GM12878 (cell line): ENCODE measurements at regions not wholly inside any gene's neighbourhood (a gene's known extent, or its start where the extent isn't known, plus 50 kb on each side); places are given as distances from the start of the nearest gene placed in this dataset.
A peak's percentile ranks its signal among the peaks of the same experiment; 100 is the strongest.

ENCODE experiments used
- ATAC-seq: fragments of 200-7000 bp; cut with Tn5 transposase; 3 replicates; pipeline ENCODE4 v1.9.1; 2020; ENCODE audit warnings: mild to moderate bottlenecking, moderate library complexity
- BruUV-seq: library from RNA; stranded (reverse); fragments of 400-500 nt; replicated peaks from 2 replicates; lab custom pipeline; 2021; lab: Mats Ljungman, UMichigan
- CTCF ChIA-PET: fragments of 300-600 bp; sonication (Branson Sonifier 250); formaldehyde crosslinking; extraction: SDS; loops from one replicate; lab custom pipeline; 2021; ENCODE audit warnings: inconsistent platforms; lab: Yijun Ruan, JAX
- POLR2A ChIA-PET: fragments of 350-600 bp; formaldehyde crosslinking; extraction: SDS; loops from one replicate; lab custom pipeline; 2021; ENCODE audit warnings: inconsistent platforms; lab: Charles Lee
- RAD21 ChIA-PET: fragments of 300-600 bp; sonication (Branson Sonifier 250); formaldehyde crosslinking; loops from one replicate; lab custom pipeline; 2023; ENCODE audit warnings: antibody characterized with exemption; ENCODE audit not compliant: unreplicated experiment; lab: Charles Lee
- SMC1A ChIA-PET: fragments of 300-600 bp; sonication (Branson Sonifier 250); formaldehyde crosslinking; loops from one replicate; lab custom pipeline; 2023; ENCODE audit not compliant: unreplicated experiment, uncharacterized antibody; lab: Charles Lee
- DNase-seq: peaks from one replicate; pipeline ENCODE4 v3.0.0-alpha.2; 2011; ENCODE audit warnings: low read depth, low spot score
- FAIRE-seq: peaks from 3 replicates; lab custom pipeline; 2011; peaks lifted over from hg19 to GRCh38; lab: Jason Lieb, UNC
- H2AFZ ChIP-seq: 2 replicates; pipeline ENCODE4 v1.6.0; 2011; ENCODE audit warnings: low read depth, low read length, control low read depth; ENCODE audit not compliant: control insufficient read depth
- H3K27ac ChIP-seq: 2 replicates; pipeline ENCODE4 v1.5.1; 2011; ENCODE audit warnings: control low read depth; ENCODE audit not compliant: control insufficient read depth, insufficient read depth
- H3K27me3 ChIP-seq, 2 experiments: replicated peaks in 1 of 2; 2 replicates each; pipeline versions ENCODE4 v1.6.0 to v1.6.1; 2011; ENCODE audit warnings: low read length in 1 of 2; ENCODE audit not compliant: control insufficient read depth in 2 of 2, insufficient read depth in 2 of 2
- H3K36me3 ChIP-seq, 2 experiments: 2 replicates each; pipeline ENCODE4 v1.5.1; 2011; ENCODE audit warnings: low read length in 1 of 2; ENCODE audit not compliant: control insufficient read depth in 2 of 2, insufficient read depth in 2 of 2
- H3K4me1 ChIP-seq: 2 replicates; pipeline ENCODE4 v1.6.1; 2011; ENCODE audit warnings: mild to moderate bottlenecking, low read length, moderate library complexity, mixed read lengths; ENCODE audit not compliant: control insufficient read depth, insufficient read depth
- H3K4me2 ChIP-seq: 2 replicates; pipeline ENCODE4 v1.6.0; 2011; ENCODE audit warnings: control low read depth; ENCODE audit not compliant: control insufficient read depth, insufficient read depth
- H3K4me3 ChIP-seq: fragments of 200-600 bp; sonication (generic); 2 replicates; pipeline ENCODE4 v1.5.1; 2016
- H3K79me2 ChIP-seq: 2 replicates; pipeline ENCODE4 v1.6.0; 2011; ENCODE audit warnings: low read length; ENCODE audit not compliant: control insufficient read depth, insufficient read depth
- H3K9ac ChIP-seq: 2 replicates; pipeline ENCODE4 v1.8.0; 2011; ENCODE audit warnings: low read length, control low read depth, mixed read lengths; ENCODE audit not compliant: control insufficient read depth, insufficient read depth
- H3K9me3 ChIP-seq: replicated peaks from 3 replicates; pipeline ENCODE4 v1.5.1; 2011; ENCODE audit warnings: mild to moderate bottlenecking, low read length; ENCODE audit not compliant: control insufficient read depth, insufficient read depth
- H4K20me1 ChIP-seq: 2 replicates; pipeline ENCODE4 v1.6.0; 2011; ENCODE audit not compliant: control insufficient read depth, insufficient read depth
- ATF7 ChIP-seq: fragments of 450-650 bp; IDR thresholded peaks from 2 replicates; pipeline ENCODE4 v1.6.1; 2016; ENCODE audit warnings: low read depth, mild to moderate bottlenecking
- BACH1 ChIP-seq: fragments of 450-650 bp; IDR thresholded peaks from 2 replicates; pipeline ENCODE4 v1.6.1; 2017; ENCODE audit warnings: mild to moderate bottlenecking, borderline replicate concordance
- BCL11A ChIP-seq: IDR thresholded peaks from 2 replicates; pipeline ENCODE4 v1.6.1; 2011; ENCODE audit warnings: low read depth, low read length
- BHLHE40 ChIP-seq, 2 experiments: fragments of 450-650 bp in 1 of 2; IDR thresholded peaks; 2 replicates each; pipeline ENCODE4 v1.6.1; 2011 to 2017; ENCODE audit warnings: low read depth in 2 of 2, borderline replicate concordance in 1 of 2, improper control_type of control experiment in 1 of 2, low read length in 1 of 2, mild to moderate bottlenecking in 1 of 2
- ETV6 ChIP-seq, 2 experiments: fragments of 450-650 bp in 1 of 2; IDR thresholded peaks in 1 of 2; conservative IDR thresholded peaks in 1 of 2; 2 replicates each; pipeline ENCODE4 v1.6.1; 2014; ENCODE audit warnings: antibody characterized with exemption in 1 of 2, borderline replicate concordance in 1 of 2, low read depth in 1 of 2, mild to moderate bottlenecking in 1 of 2, moderate library complexity in 1 of 2
- IKZF1 ChIP-seq: fragments of 450-650 bp; conservative IDR thresholded peaks from 2 replicates; pipeline ENCODE4 v1.6.1; 2017; ENCODE audit warnings: antibody characterized with exemption, mild to moderate bottlenecking
- IKZF2 ChIP-seq, 2 experiments: fragments of 450-650 bp; IDR thresholded peaks; 2 replicates each; pipeline ENCODE4 v1.6.1; 2017; ENCODE audit warnings: mild to moderate bottlenecking in 2 of 2, moderate library complexity in 2 of 2
- NBN ChIP-seq: fragments of 450-650 bp; IDR thresholded peaks from 2 replicates; pipeline ENCODE4 v1.6.1; 2016
- SREBF1 ChIP-seq: IDR thresholded peaks from 2 replicates; pipeline ENCODE4 v1.6.1; 2012; ENCODE audit warnings: mild to moderate bottlenecking, low read length
- ZNF24 ChIP-seq: fragments of 450-650 bp; IDR thresholded peaks from 2 replicates; pipeline ENCODE4 v1.6.1; 2017; ENCODE audit warnings: antibody characterized with exemption, mild to moderate bottlenecking
- ZNF622 ChIP-seq: fragments of 450-650 bp; IDR thresholded peaks from 2 replicates; pipeline ENCODE4 v1.6.1; 2017; ENCODE audit warnings: mild to moderate bottlenecking, inconsistent platforms
- WGBS: methylation state at CpG from one replicate; pipeline ENCODE4 v1.1.6; 2016; ENCODE audit warnings: low lambda C conversion rate; ENCODE audit not compliant: insufficient replicate concordance, insufficient coverage; ENCODE audit errors: missing lambda C conversion rate; 5-methylcytosine and 5-hydroxymethylcytosine counted together
- in situ Hi-C: fragments of 300-500 bp; cut with MboI; formaldehyde crosslinking; loops from 9 replicates; pipeline ENCODE4 v1.14.3; 2018; ENCODE audit warnings: mixed read lengths
- intact Hi-C: fragments of 100-400 bp; cut with micrococcal nuclease; formaldehyde crosslinking; loops from one replicate; pipeline ENCODE4 v1.14.2; 2022; ENCODE audit not compliant: unreplicated experiment
- TF ChIP-seq, protein P1 (sequence below): fragments of 450-650 bp; IDR thresholded peaks from 2 replicates; pipeline ENCODE4 v1.6.1; 2018; ENCODE audit warnings: borderline replicate concordance, mild to moderate bottlenecking; ENCODE audit not compliant: partially characterized antibody
- TF ChIP-seq, protein P2 (sequence below): fragments of 450-650 bp; IDR thresholded peaks from 2 replicates; pipeline ENCODE4 v1.6.1; 2017; ENCODE audit warnings: low read depth, mild to moderate bottlenecking, moderate library complexity

DNA sequence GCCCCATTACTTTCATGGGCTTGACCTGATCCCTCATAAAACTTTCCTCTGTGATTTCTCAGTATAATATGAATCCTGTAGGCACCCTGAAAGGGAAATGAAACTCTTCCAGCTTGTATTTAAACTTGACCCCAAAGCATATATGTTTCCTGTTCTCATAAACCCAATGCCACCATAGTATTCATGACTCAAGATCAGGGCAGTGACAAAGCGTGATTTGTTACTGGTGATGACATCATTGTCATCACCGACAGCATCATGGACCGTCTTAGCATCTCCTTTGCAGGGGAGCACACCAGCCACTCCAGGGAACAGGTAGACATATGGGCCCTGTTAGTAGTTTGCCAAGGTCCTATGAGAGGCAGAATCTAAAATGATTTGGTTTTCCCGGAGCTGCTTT, 741.2 kb downstream of the NR2F2 start:
- no peaks in the 10 kb centered on the region for H4K20me1 ChIP-seq
- RAD21 ChIA-PET: interaction anchor here (1.0 to 2.9 kb wide), 10 partner anchors 8 to 162 kb away, joined by 3 to 17 read pairs (median 7); no protein-coding TSS in a partner anchor
- ATAC-seq: peak; percentile 35
- H3K36me3 ChIP-seq: no peaks in the 10 kb centered on the region
- no peak overlapping the region for H2AFZ ChIP-seq
- H3K9me3 ChIP-seq: no peaks in the 10 kb centered on the region
- H3K27ac ChIP-seq: no peak overlapping the region
- H3K4me1 ChIP-seq: no peaks in the 10 kb centered on the region
- H3K4me3 ChIP-seq: no peak overlapping the region
- in situ Hi-C loops: no loop called here
- no peaks in the 10 kb centered on the region for H3K27me3 ChIP-seq
- SMC1A ChIA-PET: interaction anchor here (0.7 to 2.8 kb wide), 20 partner anchors 8 to 174 kb away, joined by 3 to 14 read pairs (median 4); no protein-coding TSS in a partner anchor
- CTCF ChIA-PET: no interaction called here
- 31% methylated on average over 4 of the region's 4 CpGs for WGBS
- no TSS peak for BruUV-seq
- H3K4me2 ChIP-seq: no peak overlapping the region
- DNase-seq: no peak
- no peak for FAIRE-seq
- intact Hi-C loops: no loop called here
- POLR2A ChIA-PET: no interaction called here
- no peaks in the 10 kb centered on the region for H3K79me2 ChIP-seq
- no peak overlapping the region for H3K9ac ChIP-seq
- TF ChIP-seq SREBF1: no peak
- TF ChIP-seq ATF7: peak; percentile 87

DNA sequence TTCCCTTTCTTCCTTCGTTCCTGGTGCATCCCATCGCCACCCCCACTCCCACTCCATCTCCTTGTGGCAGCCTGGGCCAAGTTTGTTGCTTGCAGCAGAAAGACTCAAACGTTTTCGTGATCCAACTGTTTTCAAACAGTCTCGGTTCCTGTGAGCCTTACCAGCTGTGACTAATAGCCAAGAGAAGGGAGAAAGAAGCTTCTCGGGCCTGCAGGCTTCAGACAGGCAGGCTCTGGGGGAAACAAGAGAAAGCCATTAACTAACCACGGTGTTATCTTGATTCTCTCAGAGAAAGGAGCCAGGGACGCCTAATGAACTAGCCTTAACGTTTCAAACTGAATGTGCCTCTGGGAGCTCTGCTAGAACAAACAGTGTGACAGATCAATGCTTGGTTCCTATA, 742.0 kb downstream of the NR2F2 start:
- no peaks in the 10 kb centered on the region for H3K36me3 ChIP-seq
- no TSS peak for BruUV-seq
- H3K79me2 ChIP-seq: no peaks in the 10 kb centered on the region
- ChIA-PET RAD21 (interaction anchor here (0.7 to 2.9 kb wide), 18 partner anchors 9 to 723 kb away, joined by 3 to 17 read pairs (median 4); no protein-coding TSS in a partner anchor), SMC1A (interaction anchor here (0.9 to 2.8 kb wide), 31 partner anchors 9 to 179 kb away, joined by 3 to 14 read pairs (median 4); no protein-coding TSS in a partner anchor), POLR2A (interaction anchor here (1.0 to 1.4 kb wide), 4 partner anchors 9 to 94 kb away, joined by 3 to 5 read pairs (median 4); no protein-coding TSS in a partner anchor), CTCF (interaction anchor here (0.6 to 1.9 kb wide), 11 partner anchors 8 to 1601 kb away, joined by 3 to 7 read pairs (median 4); no protein-coding TSS in a partner anchor)
- H3K27ac ChIP-seq: no peak overlapping the region
- 3% methylated on average over 9 of the region's 9 CpGs for WGBS
- FAIRE-seq (no peak), DNase-seq (no peak), ATAC-seq (peak; percentile 91)
- intact Hi-C loops (no loop called here), in situ Hi-C loops (no loop called here)
- no peak overlapping the region for H3K4me2 ChIP-seq
- no peaks in the 10 kb centered on the region for H4K20me1 ChIP-seq
- no peak overlapping the region for H2AFZ ChIP-seq
- H3K9me3 ChIP-seq: no peaks in the 10 kb centered on the region
- H3K9ac ChIP-seq: no peak overlapping the region
- H3K4me1 ChIP-seq: no peaks in the 10 kb centered on the region
- no peak overlapping the region for H3K4me3 ChIP-seq
- H3K27me3 ChIP-seq: no peaks in the 10 kb centered on the region
- TF ChIP-seq, protein P1, sequence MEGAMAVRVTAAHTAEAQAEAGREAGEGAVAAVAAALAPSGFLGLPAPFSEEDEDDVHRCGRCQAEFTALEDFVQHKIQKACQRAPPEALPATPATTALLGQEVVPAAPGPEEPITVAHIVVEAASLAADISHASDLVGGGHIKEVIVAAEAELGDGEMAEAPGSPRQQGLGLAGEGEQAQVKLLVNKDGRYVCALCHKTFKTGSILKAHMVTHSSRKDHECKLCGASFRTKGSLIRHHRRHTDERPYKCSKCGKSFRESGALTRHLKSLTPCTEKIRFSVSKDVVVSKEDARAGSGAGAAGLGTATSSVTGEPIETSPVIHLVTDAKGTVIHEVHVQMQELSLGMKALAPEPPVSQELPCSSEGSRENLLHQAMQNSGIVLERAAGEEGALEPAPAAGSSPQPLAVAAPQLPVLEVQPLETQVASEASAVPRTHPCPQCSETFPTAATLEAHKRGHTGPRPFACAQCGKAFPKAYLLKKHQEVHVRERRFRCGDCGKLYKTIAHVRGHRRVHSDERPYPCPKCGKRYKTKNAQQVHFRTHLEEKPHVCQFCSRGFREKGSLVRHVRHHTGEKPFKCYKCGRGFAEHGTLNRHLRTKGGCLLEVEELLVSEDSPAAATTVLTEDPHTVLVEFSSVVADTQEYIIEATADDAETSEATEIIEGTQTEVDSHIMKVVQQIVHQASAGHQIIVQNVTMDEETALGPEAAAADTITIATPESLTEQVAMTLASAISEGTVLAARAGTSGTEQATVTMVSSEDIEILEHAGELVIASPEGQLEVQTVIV: no peak
- TF ChIP-seq IKZF2 (IDR thresholded peaks at IDR 0.05): peak; percentile 49 to 72; a peak in 2 of 4 replicates
- TF ChIP-seq, protein P2, sequence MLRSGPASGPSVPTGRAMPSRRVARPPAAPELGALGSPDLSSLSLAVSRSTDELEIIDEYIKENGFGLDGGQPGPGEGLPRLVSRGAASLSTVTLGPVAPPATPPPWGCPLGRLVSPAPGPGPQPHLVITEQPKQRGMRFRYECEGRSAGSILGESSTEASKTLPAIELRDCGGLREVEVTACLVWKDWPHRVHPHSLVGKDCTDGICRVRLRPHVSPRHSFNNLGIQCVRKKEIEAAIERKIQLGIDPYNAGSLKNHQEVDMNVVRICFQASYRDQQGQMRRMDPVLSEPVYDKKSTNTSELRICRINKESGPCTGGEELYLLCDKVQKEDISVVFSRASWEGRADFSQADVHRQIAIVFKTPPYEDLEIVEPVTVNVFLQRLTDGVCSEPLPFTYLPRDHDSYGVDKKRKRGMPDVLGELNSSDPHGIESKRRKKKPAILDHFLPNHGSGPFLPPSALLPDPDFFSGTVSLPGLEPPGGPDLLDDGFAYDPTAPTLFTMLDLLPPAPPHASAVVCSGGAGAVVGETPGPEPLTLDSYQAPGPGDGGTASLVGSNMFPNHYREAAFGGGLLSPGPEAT: 0 out of 2 replicates have a peak, but pooled peaks have one; percentile 29
- no peak for TF ChIP-seq BACH1
- 0 out of 2 replicates have a peak, but pooled peaks have one; percentile 39 for TF ChIP-seq NBN
- TF ChIP-seq ZNF24: no peak
- TF ChIP-seq ETV6 (conservative IDR thresholded peaks at IDR 0.05 in 1 of 2, IDR thresholded peaks at IDR 0.05 in 1 of 2; ENCODE audit: borderline replicate concordance in 1 of 2, low read depth in 1 of 2): no peak
- TF ChIP-seq IKZF1: peak; percentile 53
- no peak for TF ChIP-seq ZNF622
- peak in 1 of 2 experiments; percentile 36; a peak in 1 of 4 replicates for TF ChIP-seq BHLHE40 (IDR thresholded peaks at IDR 0.05; ENCODE audit: borderline replicate concordance in 1 of 2, low read depth in 2 of 2, low read length in 1 of 2)
- peak; percentile 29; the same call in 1 of the 2 replicates for TF ChIP-seq BCL11A
